CD4-positive, alpha-beta memory T cell (primary cell): ENCODE measurements at regions not wholly inside any gene's neighbourhood (a gene's known extent, or its start where the extent isn't known, plus 50 kb on each side); places are given as distances from the start of the nearest gene placed in this dataset.

Source experiments
- CTCF ChIA-PET: fragments of 350-600 bp; sonication (Branson Sonifier 250); formaldehyde crosslinking; loops from one replicate; lab custom pipeline; 2021; ENCODE audit warnings: inconsistent platforms; ENCODE audit not compliant: partially characterized antibody; lab: Charles Lee
- POLR2A ChIA-PET: fragments of 350-600 bp; sonication (Branson Sonifier 250); formaldehyde crosslinking; loops from one replicate; lab custom pipeline; 2021; ENCODE audit not compliant: partially characterized antibody; lab: Charles Lee
- DNase-seq, 5 donors: peaks; one replicate each; pipeline versions ENCODE4 v3.0.0 to v3.0.0-alpha.2; 2020 to 2022; ENCODE audit warnings: mixed read lengths in 1 of 5
- H3K27ac ChIP-seq: one replicate; pipeline ENCODE4 v1.7.0; 2013; ENCODE audit warnings: low read depth, low read length
- H3K27me3 ChIP-seq: 2 replicates; pipeline ENCODE4 v1.7.0; 2013; ENCODE audit warnings: mild to moderate bottlenecking, low read length, moderate library complexity; ENCODE audit not compliant: insufficient read depth
- H3K36me3 ChIP-seq: 2 replicates; pipeline ENCODE4 v1.7.0; 2013; ENCODE audit warnings: mild to moderate bottlenecking, low read length, moderate library complexity; ENCODE audit not compliant: insufficient read depth
- H3K4me1 ChIP-seq: 2 replicates; pipeline ENCODE4 v1.7.0; 2013; ENCODE audit warnings: mild to moderate bottlenecking, low read length, moderate library complexity; ENCODE audit not compliant: insufficient read depth
- H3K4me3 ChIP-seq, 2 donors: one replicate each; pipeline ENCODE4 v1.7.0; 2013; ENCODE audit warnings: low read length in 2 of 2, mild to moderate bottlenecking in 1 of 2
- H3K9me3 ChIP-seq, 2 donors: one replicate each; pipeline ENCODE4 v1.7.0; 2013; ENCODE audit warnings: low read length in 2 of 2, control low read depth in 1 of 2; ENCODE audit not compliant: control insufficient read depth in 1 of 2
- H3K27ac Mint-ChIP-seq, 7 donors: one replicate each; pipeline ENCODE4 v1.8.0; 2020 to 2021; ENCODE audit warnings: mixed read lengths in 7 of 7, mild to moderate bottlenecking in 6 of 7, inconsistent platforms in 3 of 7, moderate library complexity in 3 of 7
- H3K27me3 Mint-ChIP-seq, 2 donors: one replicate each; pipeline ENCODE4 v1.8.0; 2020 to 2021; ENCODE audit warnings: mixed read lengths in 2 of 2
- H3K36me3 Mint-ChIP-seq, 2 donors: one replicate each; pipeline ENCODE4 v1.8.0; 2020 to 2021; ENCODE audit warnings: mixed read lengths in 2 of 2, inconsistent platforms in 1 of 2, mild to moderate bottlenecking in 1 of 2
- H3K4me1 Mint-ChIP-seq, 4 donors: one replicate each; pipeline ENCODE4 v1.8.0; 2020 to 2021; ENCODE audit warnings: mixed read lengths in 4 of 4, mild to moderate bottlenecking in 1 of 4
- H3K4me3 Mint-ChIP-seq, 8 donors: one replicate each; pipeline ENCODE4 v1.8.0; 2020 to 2021; ENCODE audit warnings: mixed read lengths in 8 of 8, mild to moderate bottlenecking in 7 of 8, moderate library complexity in 6 of 8, inconsistent platforms in 3 of 8
- H3K9me3 Mint-ChIP-seq, 8 donors: one replicate each; pipeline ENCODE4 v1.8.0; 2020 to 2021; ENCODE audit warnings: mixed read lengths in 8 of 8, mild to moderate bottlenecking in 5 of 8, inconsistent platforms in 3 of 8, moderate library complexity in 1 of 8
- intact Hi-C: fragments of 100-400 bp; cut with micrococcal nuclease; formaldehyde crosslinking; loops from one replicate; pipeline ENCODE4 v1.15.1; 2023

- Histone ChIP-seq H3K36me3 (no peaks in the 10 kb centered on the region), H3K27me3 (no peaks in the 10 kb centered on the region), H3K27ac (no peak overlapping the region), H3K4me1 (peaks cover 3% of the 10 kb centered on the region), H3K9me3 (no peaks in the 10 kb centered on the region), H3K4me3 (no peak overlapping the region)
- intact Hi-C loops, result no loop called here
- peaks cover 0 to 3% (median 1%) of the 10 kb centered on the region in 4 donors for H3K4me1 Mint-ChIP-seq
- peaks cover 0 to 4% (median 0%) of the 10 kb centered on the region in 8 donors for H3K9me3 Mint-ChIP-seq
- POLR2A ChIA-PET, result no interaction called here
- peaks cover 18 to 29% of the 10 kb centered on the region in 2 donors for H3K27me3 Mint-ChIP-seq
- CTCF ChIA-PET, result interaction anchor here (1.2 kb wide), 1 partner anchor 94 kb away, joined by 3 read pairs; no protein-coding TSS in a partner anchor
- H3K4me3 Mint-ChIP-seq, result no peak overlapping the region
- no peak for DNase-seq
- H3K36me3 Mint-ChIP-seq, result no peaks in the 10 kb centered on the region
- H3K27ac Mint-ChIP-seq, result no peak overlapping the region
Measured at GRCh38 chr2:120437604-120438000, 91.7 kb downstream of the INHBB start.

GRCh38 chr2:120438301-120439066 lies 92.5 kb downstream of the INHBB start:
- POLR2A ChIA-PET, result no interaction called here
- intact Hi-C loops, result no loop called here

GRCh38 chr2:120439067-120439368 lies 93.1 kb downstream of the INHBB start:
- H3K27me3 ChIP-seq, result no peaks in the 10 kb centered on the region
- Mint-ChIP-seq H3K4me3 (no peak overlapping the region), H3K4me1 (peaks cover 0 to 10% (median 3%) of the 10 kb centered on the region in 4 donors), H3K36me3 (no peaks in the 10 kb centered on the region), H3K27ac (no peak overlapping the region), H3K27me3 (peaks cover 28 to 37% of the 10 kb centered on the region in 2 donors), H3K9me3 (peaks cover 0 to 4% (median 0%) of the 10 kb centered on the region in 8 donors)
- CTCF ChIA-PET, result no interaction called here
- no peak overlapping the region for H3K27ac ChIP-seq
- no peak for DNase-seq
- intact Hi-C loops, result no loop called here
- no peak overlapping the region for H3K4me3 ChIP-seq
- H3K36me3 ChIP-seq, result no peaks in the 10 kb centered on the region
- H3K9me3 ChIP-seq, result no peaks in the 10 kb centered on the region
- POLR2A ChIA-PET, result no interaction called here
- H3K4me1 ChIP-seq, result peaks cover 4% of the 10 kb centered on the region

More at GRCh38 chr2:120438301-120439066, 92.5 kb downstream of the INHBB start:
- no peaks in the 10 kb centered on the region for H3K36me3 ChIP-seq
- Mint-ChIP-seq H3K9me3 (peaks cover 0 to 4% (median 0%) of the 10 kb centered on the region in 8 donors), H3K36me3 (no peaks in the 10 kb centered on the region), H3K27me3 (peaks cover 23 to 32% of the 10 kb centered on the region in 2 donors), H3K4me1 (peaks cover 0 to 9% (median 3%) of the 10 kb centered on the region in 4 donors), H3K27ac (no peak overlapping the region), H3K4me3 (no peak overlapping the region)
- no peaks in the 10 kb centered on the region for H3K9me3 ChIP-seq
- no peak for DNase-seq
- H3K27ac ChIP-seq, result no peak overlapping the region
- H3K27me3 ChIP-seq, result no peaks in the 10 kb centered on the region
- H3K4me1 ChIP-seq, result peaks cover 4% of the 10 kb centered on the region
- CTCF ChIA-PET, result interaction anchor here (1.2 kb wide), 1 partner anchor 95 kb away, joined by 3 read pairs; no protein-coding TSS in a partner anchor
- no peak overlapping the region for H3K4me3 ChIP-seq

DNA sequence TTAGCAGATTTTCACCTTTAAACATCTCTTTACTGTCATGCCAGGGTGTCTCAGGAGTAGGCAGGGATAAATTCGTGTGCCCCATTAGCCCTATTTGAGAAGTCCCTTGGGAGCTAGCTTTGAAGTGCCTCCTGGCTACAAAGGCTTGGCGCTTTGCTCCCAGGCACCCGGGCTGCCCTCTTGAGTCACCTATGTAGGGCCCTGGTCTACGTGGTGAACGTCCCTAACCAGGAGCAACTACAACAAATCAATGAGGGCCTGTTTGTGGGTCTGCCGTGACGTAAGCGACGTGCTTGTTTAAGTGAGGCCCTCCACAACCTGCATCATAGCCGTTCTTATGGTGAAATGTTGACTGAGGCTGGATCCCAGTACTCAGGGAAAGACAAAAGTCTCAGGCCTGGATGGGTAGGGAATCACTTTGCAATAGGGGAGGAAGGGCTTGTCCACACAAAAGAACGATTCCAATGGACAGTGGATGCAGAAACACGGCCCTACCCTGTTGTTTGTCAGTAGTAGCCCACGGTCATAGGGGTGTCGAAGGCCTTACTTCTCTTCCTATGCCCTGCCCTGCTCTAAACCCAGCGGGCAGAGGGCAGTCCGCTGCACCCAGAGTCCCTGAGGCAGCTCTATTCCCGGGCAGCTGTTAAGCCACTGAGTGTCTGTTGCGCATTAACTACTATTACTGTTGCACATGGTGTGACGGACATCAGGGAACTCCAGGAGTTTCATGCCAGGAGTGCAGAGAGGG lies 93.9 kb downstream of the INHBB start:
- Histone ChIP-seq H3K4me1 (peaks cover 4% of the 10 kb centered on the region), H3K9me3 (no peaks in the 10 kb centered on the region), H3K27me3 (no peaks in the 10 kb centered on the region), H3K27ac (no peak overlapping the region), H3K36me3 (no peaks in the 10 kb centered on the region), H3K4me3 (no peak overlapping the region)
- CTCF ChIA-PET, result no interaction called here
- Mint-ChIP-seq H3K27me3 (peaks cover 28 to 43% of the 10 kb centered on the region in 2 donors), H3K9me3 (peaks cover 0 to 4% (median 0%) of the 10 kb centered on the region in 8 donors), H3K4me3 (no peak overlapping the region), H3K36me3 (no peaks in the 10 kb centered on the region), H3K27ac (no peak overlapping the region), H3K4me1 (peaks cover 0 to 10% (median 3%) of the 10 kb centered on the region in 4 donors)
- POLR2A ChIA-PET, result no interaction called here
- intact Hi-C loops, result no loop called here
- no peak for DNase-seq

DNA sequence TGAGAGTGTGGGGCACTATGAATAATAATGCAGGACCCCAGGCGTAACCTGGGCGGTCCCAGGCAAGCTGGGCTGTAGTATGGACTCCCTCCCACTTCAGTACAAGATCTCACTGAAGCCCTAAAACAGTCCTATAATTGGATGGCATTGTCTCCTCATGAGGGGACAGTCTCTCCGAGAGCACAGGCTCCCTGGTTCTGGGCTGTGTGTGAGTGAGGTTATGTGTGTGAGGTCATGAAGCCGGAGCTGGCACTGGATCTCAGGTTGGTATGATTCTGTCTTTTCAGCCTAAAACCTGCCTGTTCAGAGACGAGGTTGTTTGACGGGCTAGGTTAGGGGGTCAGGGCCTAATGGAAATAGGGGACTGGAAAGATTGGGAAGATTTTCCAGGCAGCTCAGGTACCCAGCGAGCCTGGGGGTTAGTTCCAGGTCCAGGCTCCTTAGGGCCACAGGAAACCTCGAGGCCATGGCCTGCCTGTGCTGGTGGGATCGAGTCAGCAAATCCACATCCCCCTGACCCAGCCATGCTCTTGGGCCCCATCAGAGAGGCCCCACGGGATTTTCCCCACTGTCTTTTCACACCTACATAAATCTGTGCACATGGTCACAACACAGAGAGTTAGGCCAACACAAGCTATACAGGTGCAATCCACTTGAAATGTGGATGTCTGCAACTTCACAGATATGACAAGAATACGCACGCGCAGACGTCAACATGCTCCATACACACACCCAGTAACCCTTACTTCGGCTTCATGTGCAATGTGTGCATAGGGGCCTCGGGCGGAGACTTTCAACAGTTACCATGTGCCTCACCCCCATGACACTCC lies 94.8 kb downstream of the INHBB start:
- ChIA-PET POLR2A (no interaction called here), CTCF (no interaction called here)
- peaks cover 4% of the 10 kb centered on the region for H3K4me1 ChIP-seq
- Mint-ChIP-seq H3K9me3 (peaks cover 0 to 4% (median 0%) of the 10 kb centered on the region in 8 donors), H3K4me1 (peaks cover 0 to 10% (median 3%) of the 10 kb centered on the region in 4 donors), H3K27me3 (peaks cover 28 to 49% of the 10 kb centered on the region in 2 donors), H3K27ac (no peak overlapping the region), H3K4me3 (no peak overlapping the region), H3K36me3 (no peaks in the 10 kb centered on the region)
- no peak for DNase-seq
- no peaks in the 10 kb centered on the region for H3K9me3 ChIP-seq
- no peak overlapping the region for H3K4me3 ChIP-seq
- intact Hi-C loops, result no loop called here
- H3K36me3 ChIP-seq, result no peaks in the 10 kb centered on the region
- no peaks in the 10 kb centered on the region for H3K27me3 ChIP-seq
- H3K27ac ChIP-seq, result no peak overlapping the region

DNA sequence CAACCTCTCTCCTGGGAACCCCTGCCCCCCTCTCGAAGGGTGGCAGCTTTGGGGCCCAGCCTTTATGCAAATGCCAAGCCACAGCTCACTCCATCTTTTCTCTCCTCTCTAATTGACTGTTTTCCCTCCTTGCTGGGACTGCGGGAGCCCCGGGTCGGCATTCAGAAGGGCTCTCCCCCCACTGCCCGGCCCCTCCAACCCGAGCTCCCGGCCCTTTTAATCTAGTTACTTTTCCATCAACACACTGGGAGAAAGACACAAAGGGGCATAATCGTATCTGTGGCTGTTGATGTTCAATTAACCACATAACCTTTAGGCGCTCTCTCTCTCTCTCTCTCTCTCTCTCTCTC lies 95.4 kb downstream of the INHBB start:
- intact Hi-C loops, result no loop called here
- POLR2A ChIA-PET, result no interaction called here
- no peak overlapping the region for H3K4me3 ChIP-seq
- CTCF ChIA-PET, result no interaction called here
- H3K27me3 ChIP-seq, result no peaks in the 10 kb centered on the region
- Mint-ChIP-seq H3K9me3 (peaks cover 0 to 4% (median 0%) of the 10 kb centered on the region in 8 donors), H3K27ac (no peak overlapping the region), H3K27me3 (peaks cover 28 to 49% of the 10 kb centered on the region in 2 donors), H3K4me3 (no peak overlapping the region), H3K4me1 (peaks cover 0 to 10% (median 3%) of the 10 kb centered on the region in 4 donors), H3K36me3 (no peaks in the 10 kb centered on the region)
- no peak for DNase-seq
- no peak overlapping the region for H3K27ac ChIP-seq
- no peaks in the 10 kb centered on the region for H3K36me3 ChIP-seq
- H3K4me1 ChIP-seq, result peaks cover 4% of the 10 kb centered on the region
- H3K9me3 ChIP-seq, result no peaks in the 10 kb centered on the region
